Left lung (tissue), 4 donors: ENCODE measurements at regions not wholly inside any gene's neighbourhood (a gene's known extent, or its start where the extent isn't known, plus 50 kb on each side); places are given as distances from the start of the nearest gene placed in this dataset.

Source experiments
- ATAC-seq: fragments of 200-7000 bp; cut with Tn5 transposase; one replicate; pipeline ENCODE4 v1.9.1; 2020; ENCODE audit warnings: moderate library complexity
- DNase-seq, 4 donors: peaks; one replicate each; pipeline ENCODE4 v3.0.0-alpha.2; 2013 to 2020
- H3K27ac ChIP-seq, 2 donors: fragments of 200-600 bp; sonication (generic) in 1 of 2; one replicate each; pipeline versions ENCODE4 v1.5.0 to v1.8.0; 2020 to 2021
- H3K27me3 ChIP-seq, 2 donors: fragments of 200-600 bp; sonication (generic) in 1 of 2; one replicate each; pipeline versions ENCODE4 v1.5.0 to v1.8.0; 2020 to 2021
- H3K36me3 ChIP-seq, 2 donors: fragments of 200-600 bp; sonication (generic) in 1 of 2; one replicate each; pipeline versions ENCODE4 v1.5.0 to v1.8.0; 2020 to 2021
- H3K4me1 ChIP-seq, 2 donors: fragments of 200-600 bp; one replicate each; pipeline ENCODE4 v1.8.0; 2021
- H3K4me3 ChIP-seq, 2 donors: fragments of 200-600 bp; sonication (generic) in 1 of 2; one replicate each; pipeline versions ENCODE4 v1.5.0 to v1.8.0; 2020 to 2021; ENCODE audit warnings: mild to moderate bottlenecking in 1 of 2
- H3K9me3 ChIP-seq, 2 donors: fragments of 200-600 bp; sonication (generic) in 1 of 2; one replicate each; pipeline versions ENCODE4 v1.5.0 to v1.8.0; 2020 to 2021
- intact Hi-C, 2 donors: fragments of 100-400 bp; cut with DNase I; formaldehyde crosslinking; loops; one replicate each; pipeline versions ENCODE4 v1.11.2 to v1.14.2; 2022
- TF ChIP-seq, protein P1 (sequence below), 2 donors: fragments of 200-600 bp; sonication (generic) in 1 of 2; IDR thresholded peaks; one replicate each; pipeline versions ENCODE4 v1.5.0 to v1.8.0; 2021; ENCODE audit warnings: antibody characterized with exemption in 2 of 2
- donor health status: DM: no; HTN: yes; CAD: no.
- donor health status: DM: no; HTN: no; CAD: no.

DNA sequence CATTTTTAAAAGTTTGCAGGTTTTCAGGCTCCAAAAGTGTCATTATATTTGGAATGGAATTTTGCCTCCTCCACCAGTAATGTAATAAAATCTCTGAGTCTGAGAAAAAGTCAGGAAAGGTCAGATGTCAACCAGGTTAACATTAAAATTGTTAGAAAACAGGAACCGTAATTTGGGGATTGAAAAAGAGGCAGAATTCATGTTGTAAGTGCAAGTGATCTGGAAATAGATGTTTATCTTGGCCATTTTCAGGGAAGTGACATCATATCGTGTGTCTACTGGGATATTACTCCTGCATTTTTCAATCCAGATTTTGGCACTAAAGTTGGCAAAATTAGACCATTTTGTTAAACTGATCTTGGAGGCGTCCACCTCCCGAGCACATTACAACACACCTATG, 428.5 kb upstream of the MGMT start:
- intact Hi-C loops: loop anchor here in 1 of 2 donors (10.0 kb wide), 1 partner anchor 926 kb away; the partner anchor contains the start of gene EBF3
- TF ChIP-seq, protein P1, sequence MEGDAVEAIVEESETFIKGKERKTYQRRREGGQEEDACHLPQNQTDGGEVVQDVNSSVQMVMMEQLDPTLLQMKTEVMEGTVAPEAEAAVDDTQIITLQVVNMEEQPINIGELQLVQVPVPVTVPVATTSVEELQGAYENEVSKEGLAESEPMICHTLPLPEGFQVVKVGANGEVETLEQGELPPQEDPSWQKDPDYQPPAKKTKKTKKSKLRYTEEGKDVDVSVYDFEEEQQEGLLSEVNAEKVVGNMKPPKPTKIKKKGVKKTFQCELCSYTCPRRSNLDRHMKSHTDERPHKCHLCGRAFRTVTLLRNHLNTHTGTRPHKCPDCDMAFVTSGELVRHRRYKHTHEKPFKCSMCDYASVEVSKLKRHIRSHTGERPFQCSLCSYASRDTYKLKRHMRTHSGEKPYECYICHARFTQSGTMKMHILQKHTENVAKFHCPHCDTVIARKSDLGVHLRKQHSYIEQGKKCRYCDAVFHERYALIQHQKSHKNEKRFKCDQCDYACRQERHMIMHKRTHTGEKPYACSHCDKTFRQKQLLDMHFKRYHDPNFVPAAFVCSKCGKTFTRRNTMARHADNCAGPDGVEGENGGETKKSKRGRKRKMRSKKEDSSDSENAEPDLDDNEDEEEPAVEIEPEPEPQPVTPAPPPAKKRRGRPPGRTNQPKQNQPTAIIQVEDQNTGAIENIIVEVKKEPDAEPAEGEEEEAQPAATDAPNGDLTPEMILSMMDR (IDR thresholded peaks at IDR 0.05): no peak
- ATAC-seq (no peak), DNase-seq (no peak)
- Histone ChIP-seq H3K4me3 (no peak overlapping the region), H3K4me1 (no peaks in the 10 kb centered on the region), H3K36me3 (no peaks in the 10 kb centered on the region), H3K9me3 (no peaks in the 10 kb centered on the region), H3K27me3 (peaks cover 11 to 69% of the 10 kb centered on the region in 2 donors), H3K27ac (no peak overlapping the region)

DNA sequence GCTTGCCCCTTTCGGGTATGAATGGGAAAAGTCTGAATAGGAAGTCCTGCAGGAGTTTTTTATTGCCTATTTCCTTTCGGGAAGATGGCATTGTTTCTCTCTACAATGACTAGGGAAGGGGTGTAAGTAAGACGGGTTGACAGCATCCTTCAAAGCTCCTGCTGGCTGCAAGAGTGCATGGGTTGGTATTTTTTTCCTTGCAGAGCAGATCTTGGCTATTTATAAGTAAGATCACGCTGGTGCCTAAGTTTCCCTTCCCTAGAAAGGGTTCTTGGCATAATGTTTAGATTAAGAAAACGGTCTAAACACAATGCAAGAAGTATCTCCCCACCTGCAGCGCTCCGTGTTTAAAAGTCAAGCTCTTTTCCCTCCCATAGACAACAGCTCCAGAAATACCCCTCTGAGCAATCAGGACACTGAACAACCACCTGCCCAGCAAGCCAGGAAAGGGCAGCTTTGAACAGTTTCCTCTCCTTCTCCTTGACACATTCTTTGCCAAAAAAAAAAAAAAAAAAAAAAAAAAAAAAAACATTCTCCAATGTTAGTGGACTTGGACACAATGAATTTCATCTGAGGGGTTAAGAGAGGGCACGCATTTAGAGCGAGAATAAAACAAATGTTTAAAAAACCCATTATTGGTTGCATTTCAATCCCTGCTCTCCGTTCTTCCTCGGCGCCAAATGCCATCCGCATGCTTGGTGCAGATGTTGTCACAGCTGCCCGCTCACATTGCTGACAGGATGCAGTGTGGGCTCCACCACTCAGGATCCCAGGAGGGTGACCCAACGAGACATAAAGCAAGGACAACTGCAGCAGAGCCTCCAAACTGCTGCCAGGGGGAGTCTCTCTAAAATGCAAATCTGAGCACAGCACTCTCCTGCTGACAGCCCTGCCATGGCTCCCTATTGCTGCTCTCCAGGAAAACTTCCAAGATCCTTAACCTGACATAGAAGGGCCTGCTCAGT, 427.4 kb upstream of the MGMT start:
- H3K27me3 ChIP-seq: peaks cover under 1 to 68% of the 10 kb centered on the region in 2 donors
- no peaks in the 10 kb centered on the region for H3K9me3 ChIP-seq
- no peaks in the 10 kb centered on the region for H3K4me1 ChIP-seq
- TF ChIP-seq, protein P1 (IDR thresholded peaks at IDR 0.05): no peak
- H3K27ac ChIP-seq: no peak overlapping the region
- ATAC-seq: no peak
- H3K36me3 ChIP-seq: no peaks in the 10 kb centered on the region
- H3K4me3 ChIP-seq: no peak overlapping the region
- intact Hi-C loops: loop anchor here in 1 of 2 donors (10.0 kb wide), 1 partner anchor 925 kb away; the partner anchor contains the start of gene EBF3
- DNase-seq: no peak

DNA sequence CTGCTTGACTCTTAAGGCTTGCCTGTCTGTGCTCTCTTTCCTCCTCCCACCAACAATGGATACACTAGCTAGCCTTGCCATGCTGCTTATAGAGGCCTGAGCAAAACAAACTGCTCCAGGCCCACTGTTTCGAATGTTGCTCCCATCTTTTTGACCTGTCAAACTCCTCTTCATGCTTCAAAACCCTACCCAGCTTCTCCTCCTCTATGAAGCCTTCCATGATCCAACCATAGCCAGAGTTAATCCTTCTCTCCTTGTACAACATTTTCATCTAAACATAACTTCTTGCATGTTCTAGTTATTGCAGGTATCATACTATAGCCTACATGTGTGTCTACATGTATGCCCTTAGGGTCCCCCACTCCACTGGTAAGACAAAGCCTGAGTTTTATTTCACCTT, 426.7 kb upstream of the MGMT start:
- no peaks in the 10 kb centered on the region for H3K9me3 ChIP-seq
- ATAC-seq (no peak), DNase-seq (no peak)
- H3K27ac ChIP-seq: no peak overlapping the region
- H3K27me3 ChIP-seq: peaks cover 0 to 66% of the 10 kb centered on the region in 2 donors
- TF ChIP-seq, protein P1 (IDR thresholded peaks at IDR 0.05): no peak
- intact Hi-C loops: no loop called here
- H3K4me1 ChIP-seq: no peaks in the 10 kb centered on the region
- no peaks in the 10 kb centered on the region for H3K36me3 ChIP-seq
- H3K4me3 ChIP-seq: no peak overlapping the region

DNA sequence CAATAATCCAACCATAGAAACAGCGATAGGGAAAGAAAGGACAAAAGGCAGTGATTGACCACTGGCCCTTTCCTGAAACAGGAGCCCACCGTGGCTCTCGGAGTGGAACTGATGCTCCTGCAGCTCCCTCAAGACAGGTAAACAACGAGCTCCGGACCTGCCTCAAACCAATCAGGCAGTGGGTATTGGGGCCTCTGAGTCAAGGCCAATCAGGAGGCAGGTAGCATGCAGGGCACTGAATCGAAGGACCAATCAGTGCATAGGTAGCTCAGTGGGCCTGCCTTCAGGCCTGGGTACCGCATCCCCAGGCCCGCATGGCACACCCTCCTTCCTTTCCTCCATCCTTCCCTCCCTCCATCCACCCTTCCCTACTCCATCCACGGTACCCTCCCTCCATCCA, 425.1 kb upstream of the MGMT start:
- DNase-seq (no peak), ATAC-seq (no peak)
- Histone ChIP-seq H3K9me3 (no peaks in the 10 kb centered on the region), H3K36me3 (no peaks in the 10 kb centered on the region), H3K27ac (no peak overlapping the region), H3K4me3 (no peak overlapping the region), H3K27me3 (peaks cover 0 to 62% of the 10 kb centered on the region in 2 donors), H3K4me1 (no peaks in the 10 kb centered on the region)
- intact Hi-C loops: no loop called here
- TF ChIP-seq, protein P1 (IDR thresholded peaks at IDR 0.05): no peak

DNA sequence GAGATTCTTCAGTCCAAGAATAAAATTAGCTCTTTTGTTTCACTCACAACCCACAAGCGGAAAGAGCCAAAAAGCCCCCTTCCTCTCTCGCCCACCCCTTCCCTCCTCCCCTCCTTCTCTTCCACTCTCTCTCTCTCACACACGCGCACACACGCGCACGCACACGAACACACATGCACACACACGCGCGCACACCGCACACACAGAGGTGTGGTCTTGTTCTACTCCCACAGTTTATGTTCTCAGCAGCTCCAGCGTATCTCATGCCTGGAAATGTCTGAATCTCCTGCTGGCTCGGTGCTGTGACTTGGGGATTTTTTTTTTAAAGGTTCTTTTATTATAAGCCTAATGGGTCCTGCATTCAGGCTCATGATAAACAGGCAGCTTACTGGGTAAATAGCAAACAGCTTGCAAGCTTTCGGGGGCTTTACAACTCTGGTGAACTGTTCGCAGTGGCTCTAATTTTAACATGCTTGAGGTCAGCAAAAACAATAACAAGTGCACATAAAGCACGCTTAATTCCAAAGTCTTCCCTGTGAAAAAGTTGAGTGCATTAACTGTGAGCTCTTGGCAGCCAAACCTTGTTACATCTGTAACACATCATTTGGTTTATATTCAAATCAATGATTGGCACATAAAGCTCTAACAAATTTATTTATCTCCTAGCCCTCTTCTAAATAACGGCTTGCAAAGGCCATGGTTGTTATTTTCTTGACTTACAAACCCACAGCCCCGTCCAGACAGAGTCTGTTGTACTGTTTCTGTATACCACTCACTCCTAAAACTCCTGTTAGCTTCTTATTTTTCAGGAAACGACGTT, 424.1 kb upstream of the MGMT start:
- Histone ChIP-seq H3K27me3 (peaks cover 0 to 53% of the 10 kb centered on the region in 2 donors), H3K27ac (no peak overlapping the region), H3K4me1 (no peaks in the 10 kb centered on the region), H3K4me3 (no peak overlapping the region), H3K36me3 (no peaks in the 10 kb centered on the region), H3K9me3 (no peaks in the 10 kb centered on the region)
- intact Hi-C loops: no loop called here
- ATAC-seq: no peak
- no peak for DNase-seq
- TF ChIP-seq, protein P1 (IDR thresholded peaks at IDR 0.05): no peak
